HEK293 (cell line): ENCODE measurements at regions not wholly inside any gene's neighbourhood (a gene's known extent, or its start where the extent isn't known, plus 50 kb on each side); places are given as distances from the start of the nearest gene placed in this dataset.

ENCODE experiments used
- CTCF ChIA-PET: fragments of 350-600 bp; formaldehyde crosslinking; extraction: SDS; loops from one replicate; lab custom pipeline; 2021; ENCODE audit warnings: antibody characterized with exemption; lab: Yijun Ruan, JAX
- POLR2A ChIA-PET: fragments of 300-600 bp; formaldehyde crosslinking; extraction: SDS; loops from one replicate; lab custom pipeline; 2020; ENCODE audit warnings: antibody characterized with exemption, inconsistent platforms; lab: Yijun Ruan, JAX
- H3K27ac ChIP-seq: fragments of 200-500 bp; sonication (Bioruptor generic); 2 replicates; pipeline ENCODE4 v1.5.1; 2014; ENCODE audit warnings: low read depth, low read length, control low read depth, inconsistent platforms; ENCODE audit errors: extremely low read depth
- H3K36me3 ChIP-seq, 2 experiments: fragments of 200-500 bp in 1 of 2; sonication (Bioruptor generic) in 1 of 2; 1 replicate in 1 of 2; 2 replicates in 1 of 2; pipeline ENCODE4 v1.5.1; 2014 to 2017; ENCODE audit warnings: inconsistent platforms in 2 of 2, low read length in 2 of 2; ENCODE audit not compliant: control insufficient read depth in 2 of 2, insufficient read depth in 1 of 2
- H3K4me1 ChIP-seq: fragments of 200-500 bp; sonication (Bioruptor generic); 2 replicates; pipeline ENCODE4 v1.5.1; 2014; ENCODE audit warnings: mild to moderate bottlenecking, low read length, inconsistent platforms; ENCODE audit not compliant: control insufficient read depth, insufficient read depth
- H3K4me3 ChIP-seq: 2 replicates; pipeline ENCODE4 v1.5.1; 2011; ENCODE audit warnings: low read depth, mild to moderate bottlenecking, control low read depth, low read length, moderate library complexity
- H3K9me3 ChIP-seq: fragments of 200-500 bp; sonication (Bioruptor generic); 2 replicates; pipeline ENCODE4 v1.5.1; 2014; ENCODE audit warnings: low read depth, low read length, inconsistent platforms; ENCODE audit not compliant: control insufficient read depth, insufficient read depth
- EGR2 ChIP-seq: fragments of 450-650 bp; formaldehyde crosslinking; IDR thresholded peaks from 2 replicates; pipeline ENCODE4 v1.5.1; 2016; ENCODE audit warnings: low read depth, missing biosample characterization, missing genetic modification characterization
- KLF7 ChIP-seq: fragments of 450-650 bp; formaldehyde crosslinking; IDR thresholded peaks from 2 replicates; pipeline ENCODE4 v1.5.1; 2016; ENCODE audit warnings: missing biosample characterization, missing genetic modification characterization, borderline replicate concordance
- SCRT1 ChIP-seq: fragments of 450-650 bp; formaldehyde crosslinking; IDR thresholded peaks from 2 replicates; pipeline ENCODE4 v1.5.1; 2016; ENCODE audit warnings: missing biosample characterization, missing genetic modification characterization, borderline replicate concordance
- TCF7L2 ChIP-seq: IDR thresholded peaks from 2 replicates; pipeline ENCODE4 v1.6.1; 2011; ENCODE audit warnings: low read depth, mild to moderate bottlenecking, inconsistent platforms, low read length, moderate library complexity, borderline replicate concordance
- YY2 ChIP-seq: fragments of 450-650 bp; formaldehyde crosslinking; IDR thresholded peaks from 2 replicates; pipeline ENCODE4 v1.5.1; 2016; ENCODE audit warnings: missing biosample characterization, missing genetic modification characterization
- ZBTB17 ChIP-seq: fragments of 450-650 bp; formaldehyde crosslinking; IDR thresholded peaks from 2 replicates; pipeline ENCODE4 v1.5.1; 2016; ENCODE audit warnings: missing biosample characterization, missing genetic modification characterization
- ZNF16 ChIP-seq: fragments of 450-650 bp; formaldehyde crosslinking; IDR thresholded peaks from 2 replicates; pipeline ENCODE4 v1.5.1; 2016; ENCODE audit warnings: low read depth, missing biosample characterization, missing genetic modification characterization
- ZNF24 ChIP-seq: fragments of 450-650 bp; formaldehyde crosslinking; IDR thresholded peaks from 2 replicates; pipeline ENCODE4 v1.5.1; 2016; ENCODE audit warnings: missing biosample characterization, missing genetic modification characterization
- ZNF37A ChIP-seq: fragments of 450-650 bp; IDR thresholded peaks from 2 replicates; pipeline ENCODE4 v1.5.1; 2018; ENCODE audit warnings: missing biosample characterization, missing genetic modification characterization
- ZNF433 ChIP-seq: fragments of 450-650 bp; formaldehyde crosslinking; IDR thresholded peaks from 2 replicates; pipeline ENCODE4 v1.5.1; 2016; ENCODE audit warnings: missing biosample characterization, missing genetic modification characterization, low read depth
- ZNF510 ChIP-seq: fragments of 450-650 bp; formaldehyde crosslinking; IDR thresholded peaks from 2 replicates; pipeline ENCODE4 v1.5.1; 2018; ENCODE audit warnings: mild to moderate bottlenecking, missing genetic modification characterization, missing biosample characterization; ENCODE audit not compliant: insufficient replicate concordance
- ZNF514 ChIP-seq: fragments of 450-650 bp; formaldehyde crosslinking; IDR thresholded peaks from 2 replicates; pipeline ENCODE4 v1.5.1; 2016; ENCODE audit warnings: missing biosample characterization, missing genetic modification characterization
- ZNF521 ChIP-seq: fragments of 450-650 bp; formaldehyde crosslinking; IDR thresholded peaks from 2 replicates; pipeline ENCODE4 v1.5.1; 2017; ENCODE audit warnings: missing biosample characterization, mild to moderate bottlenecking, missing genetic modification characterization
- ZNF585B ChIP-seq: fragments of 450-650 bp; formaldehyde crosslinking; IDR thresholded peaks from 2 replicates; pipeline ENCODE4 v1.5.1; 2016; ENCODE audit warnings: missing biosample characterization, missing genetic modification characterization
- TF ChIP-seq, protein P1 (sequence below): fragments of 450-650 bp; IDR thresholded peaks from 2 replicates; pipeline ENCODE4 v1.5.1; 2018; ENCODE audit warnings: missing biosample characterization, missing genetic modification characterization
- TF ChIP-seq, protein P2 (sequence below): fragments of 450-650 bp; formaldehyde crosslinking; IDR thresholded peaks from 2 replicates; pipeline ENCODE4 v1.5.1; 2016; ENCODE audit warnings: missing biosample characterization, missing genetic modification characterization
- TF ChIP-seq, protein P3 (sequence below): fragments of 450-650 bp; formaldehyde crosslinking; IDR thresholded peaks from 2 replicates; pipeline ENCODE4 v1.5.1; 2017; ENCODE audit warnings: missing biosample characterization, missing genetic modification characterization

DNA sequence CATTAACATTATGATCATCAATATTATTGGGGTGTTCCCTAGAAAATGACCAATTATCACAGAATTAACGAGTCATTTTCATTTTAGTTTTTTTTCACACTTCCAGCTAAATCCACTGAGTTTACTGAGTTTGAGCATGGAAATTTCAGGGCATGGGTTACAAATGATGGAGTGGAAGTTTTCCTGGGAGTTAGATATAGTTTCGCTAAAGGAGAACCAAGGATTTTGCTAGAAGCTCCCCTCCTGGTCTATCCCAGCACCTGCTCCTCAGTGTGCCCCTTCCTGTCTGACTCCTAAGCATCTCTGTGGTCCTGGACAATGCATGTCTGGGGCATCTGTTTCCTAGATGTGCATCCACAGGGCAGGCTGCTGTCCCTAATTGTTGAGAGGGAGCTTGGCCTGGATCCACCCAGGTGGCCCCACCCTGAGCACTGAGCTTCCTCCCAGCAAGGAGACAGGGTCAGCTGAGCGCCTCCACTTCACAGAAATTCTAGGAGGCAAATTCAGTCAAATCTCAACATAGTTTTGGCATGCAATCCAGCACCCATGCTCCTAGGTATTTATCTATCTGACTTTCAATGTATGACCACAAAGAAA is 102.3 kb upstream of the GOLGA6L6 start:
- TF ChIP-seq KLF7: no peak
- no peak for TF ChIP-seq ZNF585B (tag by site-specific recombination)
- TF ChIP-seq ZNF433: no peak
- TF ChIP-seq ZNF24 (tag by site-specific recombination): no peak
- no peak for TF ChIP-seq ZNF514
- TF ChIP-seq EGR2 (tag by site-specific recombination): no peak
- no peak for TF ChIP-seq YY2 (tag by site-specific recombination)
- Histone ChIP-seq H3K9me3 (no peaks in the 10 kb centered on the region), H3K27ac (no peak overlapping the region), H3K4me1 (no peaks in the 10 kb centered on the region), H3K4me3 (no peak overlapping the region), H3K36me3 (no peaks in the 10 kb centered on the region)
- CTCF ChIA-PET: interaction anchor here (0.6 to 1.0 kb wide), 3 partner anchors 9 to 640 kb away, joined by 3 to 12 read pairs (median 3); no protein-coding TSS in a partner anchor
- POLR2A ChIA-PET: no interaction called here

DNA sequence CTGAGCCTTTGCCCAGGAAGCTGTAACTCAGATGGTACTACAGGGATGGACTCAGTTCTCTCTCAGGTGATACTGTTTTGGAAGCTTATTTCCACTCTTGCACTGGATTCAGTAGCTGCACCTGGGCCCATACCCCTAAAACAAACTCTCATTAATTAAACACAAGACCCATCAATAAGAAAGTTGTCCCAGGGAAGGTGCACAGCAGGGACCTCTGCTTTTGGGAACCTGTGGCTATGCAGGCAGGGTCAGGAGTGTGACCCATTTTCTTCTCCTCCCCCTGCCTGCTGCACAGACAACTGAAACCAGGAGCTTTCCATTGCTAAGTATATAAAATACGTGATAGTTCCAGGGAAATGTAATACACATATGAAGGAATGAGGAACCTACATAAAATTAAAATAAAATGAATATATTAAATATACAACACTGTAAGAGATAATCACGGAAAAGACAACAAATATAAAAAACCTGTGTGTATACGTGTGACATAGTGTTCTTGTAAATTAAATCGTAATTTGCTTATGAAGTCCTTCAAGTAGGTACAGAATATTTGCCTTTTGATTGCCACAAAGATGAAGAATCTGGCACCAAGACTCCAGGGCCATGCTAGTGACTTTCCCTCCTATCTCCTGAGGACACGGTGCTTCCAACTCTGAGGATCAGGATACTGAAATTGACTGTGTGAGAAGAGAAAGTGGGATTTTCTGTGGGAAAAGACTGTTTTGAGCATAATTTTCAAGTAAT is 101.6 kb upstream of the GOLGA6L6 start:
- no peaks in the 10 kb centered on the region for H3K4me1 ChIP-seq
- H3K36me3 ChIP-seq: no peaks in the 10 kb centered on the region
- H3K9me3 ChIP-seq: no peaks in the 10 kb centered on the region
- H3K4me3 ChIP-seq: no peak overlapping the region
- no peak overlapping the region for H3K27ac ChIP-seq
- ChIA-PET POLR2A (no interaction called here), CTCF (interaction anchor here (0.8 to 1.0 kb wide), 2 partner anchors 10 to 17 kb away, joined by 3 to 12 read pairs; no protein-coding TSS in a partner anchor)
- TF ChIP-seq, protein P1, sequence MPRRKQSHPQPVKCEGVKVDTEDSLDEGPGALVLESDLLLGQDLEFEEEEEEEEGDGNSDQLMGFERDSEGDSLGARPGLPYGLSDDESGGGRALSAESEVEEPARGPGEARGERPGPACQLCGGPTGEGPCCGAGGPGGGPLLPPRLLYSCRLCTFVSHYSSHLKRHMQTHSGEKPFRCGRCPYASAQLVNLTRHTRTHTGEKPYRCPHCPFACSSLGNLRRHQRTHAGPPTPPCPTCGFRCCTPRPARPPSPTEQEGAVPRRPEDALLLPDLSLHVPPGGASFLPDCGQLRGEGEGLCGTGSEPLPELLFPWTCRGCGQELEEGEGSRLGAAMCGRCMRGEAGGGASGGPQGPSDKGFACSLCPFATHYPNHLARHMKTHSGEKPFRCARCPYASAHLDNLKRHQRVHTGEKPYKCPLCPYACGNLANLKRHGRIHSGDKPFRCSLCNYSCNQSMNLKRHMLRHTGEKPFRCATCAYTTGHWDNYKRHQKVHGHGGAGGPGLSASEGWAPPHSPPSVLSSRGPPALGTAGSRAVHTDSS: no peak
- no peak for TF ChIP-seq ZBTB17 (tag by site-specific recombination)
- TF ChIP-seq ZNF521 (tag by site-specific recombination): no peak
- no peak for TF ChIP-seq SCRT1 (tag by site-specific recombination)
- no peak for TF ChIP-seq ZNF37A (tag by site-specific recombination)
- TF ChIP-seq, protein P2, sequence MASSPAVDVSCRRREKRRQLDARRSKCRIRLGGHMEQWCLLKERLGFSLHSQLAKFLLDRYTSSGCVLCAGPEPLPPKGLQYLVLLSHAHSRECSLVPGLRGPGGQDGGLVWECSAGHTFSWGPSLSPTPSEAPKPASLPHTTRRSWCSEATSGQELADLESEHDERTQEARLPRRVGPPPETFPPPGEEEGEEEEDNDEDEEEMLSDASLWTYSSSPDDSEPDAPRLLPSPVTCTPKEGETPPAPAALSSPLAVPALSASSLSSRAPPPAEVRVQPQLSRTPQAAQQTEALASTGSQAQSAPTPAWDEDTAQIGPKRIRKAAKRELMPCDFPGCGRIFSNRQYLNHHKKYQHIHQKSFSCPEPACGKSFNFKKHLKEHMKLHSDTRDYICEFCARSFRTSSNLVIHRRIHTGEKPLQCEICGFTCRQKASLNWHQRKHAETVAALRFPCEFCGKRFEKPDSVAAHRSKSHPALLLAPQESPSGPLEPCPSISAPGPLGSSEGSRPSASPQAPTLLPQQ (tag by site-specific recombination): no peak
- TF ChIP-seq, protein P3, sequence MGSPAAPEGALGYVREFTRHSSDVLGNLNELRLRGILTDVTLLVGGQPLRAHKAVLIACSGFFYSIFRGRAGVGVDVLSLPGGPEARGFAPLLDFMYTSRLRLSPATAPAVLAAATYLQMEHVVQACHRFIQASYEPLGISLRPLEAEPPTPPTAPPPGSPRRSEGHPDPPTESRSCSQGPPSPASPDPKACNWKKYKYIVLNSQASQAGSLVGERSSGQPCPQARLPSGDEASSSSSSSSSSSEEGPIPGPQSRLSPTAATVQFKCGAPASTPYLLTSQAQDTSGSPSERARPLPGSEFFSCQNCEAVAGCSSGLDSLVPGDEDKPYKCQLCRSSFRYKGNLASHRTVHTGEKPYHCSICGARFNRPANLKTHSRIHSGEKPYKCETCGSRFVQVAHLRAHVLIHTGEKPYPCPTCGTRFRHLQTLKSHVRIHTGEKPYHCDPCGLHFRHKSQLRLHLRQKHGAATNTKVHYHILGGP (tag by site-specific recombination): no peak
- no peak for TF ChIP-seq TCF7L2
- TF ChIP-seq ZNF16 (tag by site-specific recombination): no peak
- TF ChIP-seq ZNF510 (tag by site-specific recombination): no peak
